H4 (cell line): ENCODE measurements at regions not wholly inside any gene's neighbourhood (a gene's known extent, or its start where the extent isn't known, plus 50 kb on each side); places are given as distances from the start of the nearest gene placed in this dataset.
"Not testable (repeated sequence)": the region's sequence is repeated elsewhere in the genome, so short reads cannot be mapped to it uniquely, and the experiment has no call there.

Source experiments
- DNase-seq: peaks from one replicate; pipeline ENCODE4 v3.0.0-alpha.2; 2015; ENCODE audit warnings: low spot score

- no peak for DNase-seq
Measured at GRCh38 chr5:74462356-74462755, 178.2 kb downstream of the ENC1 start.

GRCh38 chr5:74461251-74461650 lies 179.3 kb downstream of the ENC1 start:
- no peak for DNase-seq

- DNase-seq: no peak
Measured at GRCh38 chr5:74460694-74461093, 179.8 kb downstream of the ENC1 start.

- DNase-seq: no peak
Measured at GRCh38 chr5:74459984-74460383, 180.5 kb downstream of the ENC1 start.

GRCh38 chr5:74457876-74458275 lies 182.7 kb downstream of the ENC1 start:
- DNase-seq: no peak

GRCh38 chr5:74454263-74455030 lies 186.1 kb downstream of the ENC1 start:
- DNase-seq: no peak

GRCh38 chr5:74452856-74453255 lies 187.7 kb downstream of the ENC1 start:
- no peak for DNase-seq

- DNase-seq: no peak
Measured at GRCh38 chr5:74450095-74450494, 190.4 kb downstream of the ENC1 start.

GRCh38 chr5:74446725-74447241 lies 193.7 kb downstream of the ENC1 start:
- DNase-seq: no peak

GRCh38 chr5:74442466-74442865 lies 198.1 kb downstream of the ENC1 start:
- no peak for DNase-seq

GRCh38 chr5:74441616-74442015 lies 198.9 kb downstream of the ENC1 start:
- no peak for DNase-seq

GRCh38 chr5:74440341-74440740 lies 200.2 kb downstream of the ENC1 start:
- no peak for DNase-seq

GRCh38 chr5:74437870-74438269 lies 202.7 kb downstream of the ENC1 start:
- DNase-seq: not testable (repeated sequence)

GRCh38 chr5:74433896-74434829 lies 206.4 kb downstream of the ENC1 start:
- no peak for DNase-seq

GRCh38 chr5:74433255-74433895 lies 207.2 kb downstream of the ENC1 start:
- DNase-seq: no peak

GRCh38 chr5:74432721-74433120 lies 207.8 kb downstream of the ENC1 start:
- DNase-seq: no peak

GRCh38 chr5:74432216-74432615 lies 208.3 kb downstream of the ENC1 start:
- no peak for DNase-seq

- DNase-seq: no peak
Measured at GRCh38 chr5:74431290-74431669, 209.2 kb downstream of the ENC1 start.

- no peak for DNase-seq
Measured at GRCh38 chr5:74430631-74431289, 209.8 kb downstream of the ENC1 start.

GRCh38 chr5:74429495-74429894 lies 211.0 kb downstream of the ENC1 start:
- no peak for DNase-seq

- DNase-seq: no peak
Measured at GRCh38 chr5:74428876-74429275, 211.7 kb downstream of the ENC1 start.

- no peak for DNase-seq
Measured at GRCh38 chr5:74428275-74428674, 212.3 kb downstream of the ENC1 start.
